A549 (cell line): ENCODE measurements at regions not wholly inside any gene's neighbourhood (a gene's known extent, or its start where the extent isn't known, plus 50 kb on each side); places are given as distances from the start of the nearest gene placed in this dataset.

Experiments used
- JUNB ChIP-seq: fragments of >200 bp; sonication (Bioruptor Twin); formaldehyde crosslinking; IDR thresholded peaks from 2 replicates; pipeline ENCODE4 v1.6.1; 2016
- MYC ChIP-seq: IDR thresholded peaks from 2 replicates; pipeline ENCODE4 v1.6.1; 2012; ENCODE audit warnings: mild to moderate bottlenecking, inconsistent platforms, low read length, improper control_type of control experiment, borderline replicate concordance
- REST ChIP-seq: fragments of 200-600 bp; sonication (generic); IDR thresholded peaks from 2 replicates; pipeline ENCODE4 v1.6.1; 2016; ENCODE audit warnings: antibody characterized with exemption, mild to moderate bottlenecking, moderate library complexity
- TF ChIP-seq, protein P1 (sequence below): fragments of >200 bp; sonication (Bioruptor Twin); formaldehyde crosslinking; IDR thresholded peaks from 3 replicates; pipeline ENCODE4 v1.5.1; 2016

GRCh38 chr3:193033226-193033780, 115.6 kb upstream of the MB21D2 start:
- TF ChIP-seq, protein P1, sequence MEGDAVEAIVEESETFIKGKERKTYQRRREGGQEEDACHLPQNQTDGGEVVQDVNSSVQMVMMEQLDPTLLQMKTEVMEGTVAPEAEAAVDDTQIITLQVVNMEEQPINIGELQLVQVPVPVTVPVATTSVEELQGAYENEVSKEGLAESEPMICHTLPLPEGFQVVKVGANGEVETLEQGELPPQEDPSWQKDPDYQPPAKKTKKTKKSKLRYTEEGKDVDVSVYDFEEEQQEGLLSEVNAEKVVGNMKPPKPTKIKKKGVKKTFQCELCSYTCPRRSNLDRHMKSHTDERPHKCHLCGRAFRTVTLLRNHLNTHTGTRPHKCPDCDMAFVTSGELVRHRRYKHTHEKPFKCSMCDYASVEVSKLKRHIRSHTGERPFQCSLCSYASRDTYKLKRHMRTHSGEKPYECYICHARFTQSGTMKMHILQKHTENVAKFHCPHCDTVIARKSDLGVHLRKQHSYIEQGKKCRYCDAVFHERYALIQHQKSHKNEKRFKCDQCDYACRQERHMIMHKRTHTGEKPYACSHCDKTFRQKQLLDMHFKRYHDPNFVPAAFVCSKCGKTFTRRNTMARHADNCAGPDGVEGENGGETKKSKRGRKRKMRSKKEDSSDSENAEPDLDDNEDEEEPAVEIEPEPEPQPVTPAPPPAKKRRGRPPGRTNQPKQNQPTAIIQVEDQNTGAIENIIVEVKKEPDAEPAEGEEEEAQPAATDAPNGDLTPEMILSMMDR = no peak
- TF ChIP-seq JUNB (no peak), REST (no peak), MYC (no peak)
